ENCODE measurements at regions not wholly inside any gene's neighbourhood (a gene's known extent, or its start where the extent isn't known, plus 50 kb on each side); places are given as distances from the start of the nearest gene placed in this dataset.

DNA sequence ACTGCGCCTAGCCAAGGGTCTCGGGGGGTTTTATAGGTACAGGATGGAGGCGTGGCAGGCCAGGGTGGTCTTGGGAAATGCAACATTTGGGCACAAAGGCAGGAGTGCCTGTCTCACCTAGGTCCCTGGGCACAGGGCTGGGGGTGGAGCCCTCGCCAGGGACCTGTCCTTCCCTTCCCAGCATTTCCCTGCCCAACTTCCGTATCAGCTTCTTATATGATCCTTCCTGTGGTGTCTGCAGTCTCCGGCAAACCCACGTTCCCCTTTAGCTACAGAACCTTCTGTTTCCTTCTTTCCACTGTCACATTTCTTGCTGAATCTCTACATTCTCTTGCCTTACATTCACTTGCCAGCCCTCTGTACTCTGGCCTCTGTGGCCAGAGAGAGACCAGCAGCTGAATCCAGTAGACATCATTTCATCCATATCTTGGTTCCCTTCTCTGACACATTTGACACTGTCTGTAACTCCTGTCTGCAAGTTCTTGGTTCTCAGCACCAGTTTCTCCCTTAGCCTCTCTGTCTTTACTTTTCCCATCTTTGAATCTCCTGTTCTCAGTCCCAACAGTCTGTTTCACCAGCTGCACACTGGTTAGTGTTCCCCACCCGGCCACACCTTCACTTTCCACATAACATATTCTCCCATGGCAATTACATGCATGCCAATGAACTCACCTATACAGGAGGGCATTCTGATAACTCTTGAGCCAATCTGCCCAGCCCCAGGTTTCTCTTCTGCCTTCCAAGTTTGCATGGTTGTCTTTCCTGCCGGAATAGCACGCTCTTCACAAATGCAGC lies 134.7 kb upstream of the ZNF608 start:
- no peak for FAIRE-seq
- Histone ChIP-seq H3K9me3 (ENCODE audit: low read length) (no peaks in the 10 kb centered on the region), H3K4me1 (ENCODE audit: insufficient read depth, low read length) (no peaks in the 10 kb centered on the region), H3K27ac (ENCODE audit: extremely low read length, insufficient read depth, low read length) (no peak overlapping the region), H3K79me2 (ENCODE audit: insufficient read depth, low read length) (no peaks in the 10 kb centered on the region), H4K20me1 (ENCODE audit: insufficient read depth, low read length) (no peaks in the 10 kb centered on the region), H3K4me3 (replicated peaks in 1 of 3; ENCODE audit: insufficient read depth in 1 of 3, low read depth in 2 of 3, low read length in 3 of 3) (no peak overlapping the region), H3K4me2 (ENCODE audit: low read depth, low read length) (no peak overlapping the region), H3K9ac (ENCODE audit: insufficient read depth, low read depth, low read length) (no peak overlapping the region), H2AFZ (ENCODE audit: low read length) (no peak overlapping the region), H3K27me3 (ENCODE audit: control insufficient read depth in 1 of 2, insufficient read depth in 2 of 2, low read length in 2 of 2) (no peaks in the 10 kb centered on the region), H3K36me3 (replicated peaks in 1 of 2; ENCODE audit: control insufficient read depth in 1 of 2, insufficient read depth in 2 of 2, low read length in 2 of 2) (no peaks in the 10 kb centered on the region)
- ChIA-PET POLR2A (no interaction called here), CTCF (ENCODE audit: low intra/inter-chr PET ratio, low total read pairs) (no interaction called here)
- WGBS (ENCODE audit: low lambda C conversion rate), result 65% methylated on average over 10 of the region's 10 CpGs
- intact Hi-C loops (cut with micrococcal nuclease; ENCODE audit: unreplicated experiment), result no loop called here
- no peak for ATAC-seq
- in situ Hi-C loops (cut with HindIII; ENCODE audit: extremely low pct_ligation_motif_present, low pct_unique_long_range_greater_than_20kb), result no loop called here
- no peak for DNase-seq (ENCODE audit: low spot score)
- BruUV-seq (replicated peaks), result no TSS peak
- TF ChIP-seq, protein P1, sequence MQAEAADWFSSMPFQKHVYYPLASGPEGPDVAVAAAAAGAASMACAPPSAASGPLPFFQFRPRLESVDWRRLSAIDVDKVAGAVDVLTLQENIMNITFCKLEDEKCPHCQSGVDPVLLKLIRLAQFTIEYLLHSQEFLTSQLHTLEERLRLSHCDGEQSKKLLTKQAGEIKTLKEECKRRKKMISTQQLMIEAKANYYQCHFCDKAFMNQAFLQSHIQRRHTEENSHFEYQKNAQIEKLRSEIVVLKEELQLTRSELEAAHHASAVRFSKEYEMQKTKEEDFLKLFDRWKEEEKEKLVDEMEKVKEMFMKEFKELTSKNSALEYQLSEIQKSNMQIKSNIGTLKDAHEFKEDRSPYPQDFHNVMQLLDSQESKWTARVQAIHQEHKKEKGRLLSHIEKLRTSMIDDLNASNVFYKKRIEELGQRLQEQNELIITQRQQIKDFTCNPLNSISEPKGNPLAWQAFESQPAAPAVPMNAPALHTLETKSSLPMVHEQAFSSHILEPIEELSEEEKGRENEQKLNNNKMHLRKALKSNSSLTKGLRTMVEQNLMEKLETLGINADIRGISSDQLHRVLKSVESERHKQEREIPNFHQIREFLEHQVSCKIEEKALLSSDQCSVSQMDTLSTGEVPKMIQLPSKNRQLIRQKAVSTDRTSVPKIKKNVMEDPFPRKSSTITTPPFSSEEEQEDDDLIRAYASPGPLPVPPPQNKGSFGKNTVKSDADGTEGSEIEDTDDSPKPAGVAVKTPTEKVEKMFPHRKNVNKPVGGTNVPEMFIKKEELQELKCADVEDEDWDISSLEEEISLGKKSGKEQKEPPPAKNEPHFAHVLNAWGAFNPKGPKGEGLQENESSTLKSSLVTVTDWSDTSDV (CRISPR knock-in tag; IDR thresholded peaks at IDR 0.05), result no peak
- no peak for TF ChIP-seq KAT2B (IDR thresholded peaks at IDR 0.05; ENCODE audit: borderline replicate concordance, low read depth, low read length)
- TF ChIP-seq, protein P2, sequence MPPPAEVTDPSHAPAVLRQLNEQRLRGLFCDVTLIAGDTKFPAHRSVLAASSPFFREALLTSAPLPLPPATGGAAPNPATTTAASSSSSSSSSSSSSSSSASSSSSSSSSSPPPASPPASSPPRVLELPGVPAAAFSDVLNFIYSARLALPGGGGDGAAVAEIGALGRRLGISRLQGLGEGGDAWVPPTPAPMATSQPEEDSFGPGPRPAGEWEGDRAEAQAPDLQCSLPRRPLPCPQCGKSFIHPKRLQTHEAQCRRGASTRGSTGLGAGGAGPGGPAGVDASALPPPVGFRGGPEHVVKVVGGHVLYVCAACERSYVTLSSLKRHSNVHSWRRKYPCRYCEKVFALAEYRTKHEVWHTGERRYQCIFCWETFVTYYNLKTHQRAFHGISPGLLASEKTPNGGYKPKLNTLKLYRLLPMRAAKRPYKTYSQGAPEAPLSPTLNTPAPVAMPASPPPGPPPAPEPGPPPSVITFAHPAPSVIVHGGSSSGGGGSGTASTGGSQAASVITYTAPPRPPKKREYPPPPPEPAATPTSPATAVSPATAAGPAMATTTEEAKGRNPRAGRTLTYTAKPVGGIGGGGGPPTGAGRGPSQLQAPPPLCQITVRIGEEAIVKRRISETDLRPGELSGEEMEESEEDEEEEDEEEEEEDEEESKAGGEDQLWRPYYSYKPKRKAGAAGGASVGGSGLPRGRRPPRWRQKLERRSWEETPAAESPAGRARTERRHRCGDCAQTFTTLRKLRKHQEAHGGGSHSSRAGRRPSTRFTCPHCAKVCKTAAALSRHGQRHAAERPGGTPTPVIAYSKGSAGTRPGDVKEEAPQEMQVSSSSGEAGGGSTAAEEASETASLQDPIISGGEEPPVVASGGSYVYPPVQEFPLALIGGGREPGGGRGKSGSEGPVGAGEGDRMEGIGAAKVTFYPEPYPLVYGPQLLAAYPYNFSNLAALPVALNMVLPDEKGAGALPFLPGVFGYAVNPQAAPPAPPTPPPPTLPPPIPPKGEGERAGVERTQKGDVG (CRISPR knock-in tag; IDR thresholded peaks at IDR 0.05; ENCODE audit: borderline replicate concordance), result no peak
- TF ChIP-seq ZNF552 (CRISPR knock-in tag; IDR thresholded peaks at IDR 0.05; ENCODE audit: borderline replicate concordance), result no peak
- TF ChIP-seq ZNF460 (CRISPR knock-in tag; IDR thresholded peaks at IDR 0.05; ENCODE audit: borderline replicate concordance), result no peak
- TF ChIP-seq, protein P3, sequence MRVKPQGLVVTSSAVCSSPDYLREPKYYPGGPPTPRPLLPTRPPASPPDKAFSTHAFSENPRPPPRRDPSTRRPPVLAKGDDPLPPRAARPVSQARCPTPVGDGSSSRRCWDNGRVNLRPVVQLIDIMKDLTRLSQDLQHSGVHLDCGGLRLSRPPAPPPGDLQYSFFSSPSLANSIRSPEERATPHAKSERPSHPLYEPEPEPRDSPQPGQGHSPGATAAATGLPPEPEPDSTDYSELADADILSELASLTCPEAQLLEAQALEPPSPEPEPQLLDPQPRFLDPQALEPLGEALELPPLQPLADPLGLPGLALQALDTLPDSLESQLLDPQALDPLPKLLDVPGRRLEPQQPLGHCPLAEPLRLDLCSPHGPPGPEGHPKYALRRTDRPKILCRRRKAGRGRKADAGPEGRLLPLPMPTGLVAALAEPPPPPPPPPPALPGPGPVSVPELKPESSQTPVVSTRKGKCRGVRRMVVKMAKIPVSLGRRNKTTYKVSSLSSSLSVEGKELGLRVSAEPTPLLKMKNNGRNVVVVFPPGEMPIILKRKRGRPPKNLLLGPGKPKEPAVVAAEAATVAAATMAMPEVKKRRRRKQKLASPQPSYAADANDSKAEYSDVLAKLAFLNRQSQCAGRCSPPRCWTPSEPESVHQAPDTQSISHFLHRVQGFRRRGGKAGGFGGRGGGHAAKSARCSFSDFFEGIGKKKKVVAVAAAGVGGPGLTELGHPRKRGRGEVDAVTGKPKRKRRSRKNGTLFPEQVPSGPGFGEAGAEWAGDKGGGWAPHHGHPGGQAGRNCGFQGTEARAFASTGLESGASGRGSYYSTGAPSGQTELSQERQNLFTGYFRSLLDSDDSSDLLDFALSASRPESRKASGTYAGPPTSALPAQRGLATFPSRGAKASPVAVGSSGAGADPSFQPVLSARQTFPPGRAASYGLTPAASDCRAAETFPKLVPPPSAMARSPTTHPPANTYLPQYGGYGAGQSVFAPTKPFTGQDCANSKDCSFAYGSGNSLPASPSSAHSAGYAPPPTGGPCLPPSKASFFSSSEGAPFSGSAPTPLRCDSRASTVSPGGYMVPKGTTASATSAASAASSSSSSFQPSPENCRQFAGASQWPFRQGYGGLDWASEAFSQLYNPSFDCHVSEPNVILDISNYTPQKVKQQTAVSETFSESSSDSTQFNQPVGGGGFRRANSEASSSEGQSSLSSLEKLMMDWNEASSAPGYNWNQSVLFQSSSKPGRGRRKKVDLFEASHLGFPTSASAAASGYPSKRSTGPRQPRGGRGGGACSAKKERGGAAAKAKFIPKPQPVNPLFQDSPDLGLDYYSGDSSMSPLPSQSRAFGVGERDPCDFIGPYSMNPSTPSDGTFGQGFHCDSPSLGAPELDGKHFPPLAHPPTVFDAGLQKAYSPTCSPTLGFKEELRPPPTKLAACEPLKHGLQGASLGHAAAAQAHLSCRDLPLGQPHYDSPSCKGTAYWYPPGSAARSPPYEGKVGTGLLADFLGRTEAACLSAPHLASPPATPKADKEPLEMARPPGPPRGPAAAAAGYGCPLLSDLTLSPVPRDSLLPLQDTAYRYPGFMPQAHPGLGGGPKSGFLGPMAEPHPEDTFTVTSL (CRISPR knock-in tag; IDR thresholded peaks at IDR 0.05; ENCODE audit: borderline replicate concordance), result no peak
- no peak for TF ChIP-seq ZNF446 (CRISPR knock-in tag; IDR thresholded peaks at IDR 0.05)
- TF ChIP-seq NFIB (CRISPR knock-in tag; IDR thresholded peaks at IDR 0.05; ENCODE audit: borderline replicate concordance), result no peak
- TF ChIP-seq MXI1 (IDR thresholded peaks at IDR 0.05; ENCODE audit: borderline replicate concordance, low read depth, low read length), result no peak
- no peak for TF ChIP-seq CEBPG (CRISPR knock-in tag; IDR thresholded peaks at IDR 0.05)
- TF ChIP-seq, protein P4, sequence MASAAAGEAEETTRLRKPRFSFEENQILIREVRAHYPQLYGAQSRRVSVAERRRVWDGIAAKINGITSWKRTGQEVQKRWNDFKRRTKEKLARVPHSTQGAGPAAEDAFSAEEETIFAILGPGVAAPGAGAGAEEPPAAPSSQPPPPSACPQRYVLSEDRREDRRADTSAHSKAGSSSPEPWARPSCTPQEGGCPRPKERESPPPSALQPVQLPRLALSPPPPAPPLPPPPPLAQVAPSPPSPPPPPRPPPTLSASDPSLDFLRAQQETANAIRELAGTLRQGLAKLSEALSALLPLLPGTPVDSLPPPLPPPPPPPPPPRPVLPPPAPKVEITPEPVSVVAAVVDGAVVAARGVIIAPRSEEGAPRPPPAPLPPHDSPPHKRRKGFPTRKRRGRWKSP (CRISPR knock-in tag; IDR thresholded peaks at IDR 0.05), result no peak

Measured in HepG2 (cell line).